ENCODE measurements at regions not wholly inside any gene's neighbourhood (a gene's known extent, or its start where the extent isn't known, plus 50 kb on each side); places are given as distances from the start of the nearest gene placed in this dataset.

DNA sequence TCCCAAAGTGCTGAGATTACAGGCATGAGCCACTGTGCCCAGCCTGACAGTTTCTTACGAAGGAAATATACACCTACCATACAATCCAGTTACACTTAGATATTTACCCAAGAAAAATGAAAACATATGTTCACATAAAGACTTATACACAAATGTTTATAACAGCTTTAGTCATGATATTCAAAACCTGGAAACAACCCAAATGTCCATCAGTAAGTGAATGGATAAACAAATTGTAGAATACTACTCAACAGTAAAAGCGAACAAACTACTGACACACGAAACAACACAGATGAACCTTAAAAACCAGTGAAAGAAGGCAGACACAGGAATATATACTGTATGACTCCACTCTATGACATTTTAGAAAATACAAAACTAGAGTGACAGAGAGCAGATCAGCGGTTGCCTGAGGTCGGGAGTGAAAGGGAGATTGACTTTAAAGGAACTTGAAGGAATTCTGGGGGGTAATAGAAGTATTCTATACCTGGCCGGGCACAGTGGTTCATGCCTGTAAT lies 83.6 kb downstream of the SPRING1 start:
- no peaks in the 10 kb centered on the region for H3K27me3 ChIP-seq (ENCODE audit: control insufficient read depth in 1 of 2, insufficient read depth in 2 of 2, low read length in 2 of 2)
- H3K9ac ChIP-seq (ENCODE audit: low read depth in 1 of 2, low read length in 2 of 2) = no peak overlapping the region
- H3K4me3 ChIP-seq (ENCODE audit: low read depth in 1 of 2, low read length in 2 of 2) = no peak overlapping the region
- peaks cover 7 to 10% of the 10 kb centered on the region in 2 donors for H3K4me1 ChIP-seq (ENCODE audit: control insufficient read depth in 1 of 2, insufficient read depth in 2 of 2, low read length in 2 of 2)
- H3K27ac ChIP-seq (ENCODE audit: low read depth, low read length) = no peak overlapping the region
- no peaks in the 10 kb centered on the region for H3K36me3 ChIP-seq (ENCODE audit: control insufficient read depth in 1 of 2, insufficient read depth in 2 of 2, low read length in 2 of 2)
- H3K9me3 ChIP-seq (ENCODE audit: control insufficient read depth in 1 of 2, low read length in 2 of 2) = no peaks in the 10 kb centered on the region

GRCh38 chr12:116651089-116651488 lies 86.8 kb downstream of the SPRING1 start:
- H3K27me3 ChIP-seq (ENCODE audit: control insufficient read depth in 1 of 2, insufficient read depth in 2 of 2, low read length in 2 of 2) = no peaks in the 10 kb centered on the region
- no peak overlapping the region for H3K4me3 ChIP-seq (ENCODE audit: low read depth in 1 of 2, low read length in 2 of 2)
- no peaks in the 10 kb centered on the region for H3K9me3 ChIP-seq (ENCODE audit: control insufficient read depth in 1 of 2, low read length in 2 of 2)
- H3K36me3 ChIP-seq (ENCODE audit: control insufficient read depth in 1 of 2, insufficient read depth in 2 of 2, low read length in 2 of 2) = no peaks in the 10 kb centered on the region
- no peak overlapping the region for H3K9ac ChIP-seq (ENCODE audit: low read depth in 1 of 2, low read length in 2 of 2)
- H3K4me1 ChIP-seq (ENCODE audit: control insufficient read depth in 1 of 2, insufficient read depth in 2 of 2, low read length in 2 of 2) = no peaks in the 10 kb centered on the region
- H3K27ac ChIP-seq (ENCODE audit: low read depth, low read length) = no peak overlapping the region

GRCh38 chr12:116650585-116651087 lies 87.2 kb downstream of the SPRING1 start:
- Histone ChIP-seq H3K36me3 (ENCODE audit: control insufficient read depth in 1 of 2, insufficient read depth in 2 of 2, low read length in 2 of 2) (no peaks in the 10 kb centered on the region), H3K9ac (ENCODE audit: low read depth in 1 of 2, low read length in 2 of 2) (no peak overlapping the region), H3K27ac (ENCODE audit: low read depth, low read length) (no peak overlapping the region), H3K27me3 (ENCODE audit: control insufficient read depth in 1 of 2, insufficient read depth in 2 of 2, low read length in 2 of 2) (peaks cover 0 to 3% of the 10 kb centered on the region in 2 donors), H3K4me1 (ENCODE audit: control insufficient read depth in 1 of 2, insufficient read depth in 2 of 2, low read length in 2 of 2) (no peaks in the 10 kb centered on the region), H3K9me3 (ENCODE audit: control insufficient read depth in 1 of 2, low read length in 2 of 2) (no peaks in the 10 kb centered on the region), H3K4me3 (ENCODE audit: low read depth in 1 of 2, low read length in 2 of 2) (no peak overlapping the region)

GRCh38 chr12:116650062-116650461 lies 87.8 kb downstream of the SPRING1 start:
- Histone ChIP-seq H3K36me3 (ENCODE audit: control insufficient read depth in 1 of 2, insufficient read depth in 2 of 2, low read length in 2 of 2) (no peaks in the 10 kb centered on the region), H3K9me3 (ENCODE audit: control insufficient read depth in 1 of 2, low read length in 2 of 2) (no peaks in the 10 kb centered on the region), H3K4me3 (ENCODE audit: low read depth in 1 of 2, low read length in 2 of 2) (no peak overlapping the region), H3K27me3 (ENCODE audit: control insufficient read depth in 1 of 2, insufficient read depth in 2 of 2, low read length in 2 of 2) (peaks cover 0 to 3% of the 10 kb centered on the region in 2 donors), H3K9ac (ENCODE audit: low read depth in 1 of 2, low read length in 2 of 2) (no peak overlapping the region), H3K27ac (ENCODE audit: low read depth, low read length) (no peak overlapping the region), H3K4me1 (ENCODE audit: control insufficient read depth in 1 of 2, insufficient read depth in 2 of 2, low read length in 2 of 2) (no peaks in the 10 kb centered on the region)

DNA sequence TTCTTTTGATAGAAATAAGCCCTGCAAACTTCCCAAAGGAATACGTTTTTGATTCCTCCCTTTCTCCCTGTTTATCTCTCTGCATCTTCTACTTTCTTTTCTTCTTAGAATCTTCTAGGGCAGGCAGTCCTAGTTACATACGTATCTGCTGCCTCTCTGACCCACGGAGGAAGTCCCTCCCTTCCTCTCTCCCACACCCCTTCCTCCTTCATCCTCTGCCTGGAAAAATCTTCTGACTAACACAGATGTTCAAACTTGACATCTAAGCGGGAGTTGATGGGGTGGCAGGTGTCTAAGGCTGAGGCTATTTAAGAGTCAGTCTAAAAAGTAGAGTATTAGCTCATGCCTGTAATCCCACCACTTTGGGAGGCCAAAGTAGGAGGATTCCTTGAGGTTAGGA lies 88.6 kb downstream of the MAP1LC3B2 start:
- Histone ChIP-seq H3K9me3 (ENCODE audit: control insufficient read depth in 1 of 2, low read length in 2 of 2) (no peaks in the 10 kb centered on the region), H3K4me3 (ENCODE audit: low read depth in 1 of 2, low read length in 2 of 2) (no peak overlapping the region), H3K4me1 (ENCODE audit: control insufficient read depth in 1 of 2, insufficient read depth in 2 of 2, low read length in 2 of 2) (no peaks in the 10 kb centered on the region), H3K9ac (ENCODE audit: low read depth in 1 of 2, low read length in 2 of 2) (no peak overlapping the region), H3K27ac (ENCODE audit: low read depth, low read length) (no peak overlapping the region), H3K27me3 (ENCODE audit: control insufficient read depth in 1 of 2, insufficient read depth in 2 of 2, low read length in 2 of 2) (peaks cover 0 to 3% of the 10 kb centered on the region in 2 donors), H3K36me3 (ENCODE audit: control insufficient read depth in 1 of 2, insufficient read depth in 2 of 2, low read length in 2 of 2) (no peaks in the 10 kb centered on the region)

- no peak overlapping the region for H3K9ac ChIP-seq (ENCODE audit: low read depth in 1 of 2, low read length in 2 of 2)
- peaks cover 0 to 3% of the 10 kb centered on the region in 2 donors for H3K27me3 ChIP-seq (ENCODE audit: control insufficient read depth in 1 of 2, insufficient read depth in 2 of 2, low read length in 2 of 2)
- no peaks in the 10 kb centered on the region for H3K4me1 ChIP-seq (ENCODE audit: control insufficient read depth in 1 of 2, insufficient read depth in 2 of 2, low read length in 2 of 2)
- H3K4me3 ChIP-seq (ENCODE audit: low read depth in 1 of 2, low read length in 2 of 2) = no peak overlapping the region
- H3K36me3 ChIP-seq (ENCODE audit: control insufficient read depth in 1 of 2, insufficient read depth in 2 of 2, low read length in 2 of 2) = no peaks in the 10 kb centered on the region
- no peaks in the 10 kb centered on the region for H3K9me3 ChIP-seq (ENCODE audit: control insufficient read depth in 1 of 2, low read length in 2 of 2)
- no peak overlapping the region for H3K27ac ChIP-seq (ENCODE audit: low read depth, low read length)
These were observed 87.7 kb downstream of the MAP1LC3B2 start for GRCh38 chr12:116646901-116647300.

GRCh38 chr12:116644806-116645205 lies 85.6 kb downstream of the MAP1LC3B2 start:
- H3K9ac ChIP-seq (ENCODE audit: low read depth in 1 of 2, low read length in 2 of 2) = no peak overlapping the region
- H3K36me3 ChIP-seq (ENCODE audit: control insufficient read depth in 1 of 2, insufficient read depth in 2 of 2, low read length in 2 of 2) = no peaks in the 10 kb centered on the region
- peaks cover under 1 to 5% of the 10 kb centered on the region in 2 donors for H3K4me1 ChIP-seq (ENCODE audit: control insufficient read depth in 1 of 2, insufficient read depth in 2 of 2, low read length in 2 of 2)
- peaks cover 0 to 3% of the 10 kb centered on the region in 2 donors for H3K27me3 ChIP-seq (ENCODE audit: control insufficient read depth in 1 of 2, insufficient read depth in 2 of 2, low read length in 2 of 2)
- no peaks in the 10 kb centered on the region for H3K9me3 ChIP-seq (ENCODE audit: control insufficient read depth in 1 of 2, low read length in 2 of 2)
- no peak overlapping the region for H3K27ac ChIP-seq (ENCODE audit: low read depth, low read length)
- H3K4me3 ChIP-seq (ENCODE audit: low read depth in 1 of 2, low read length in 2 of 2) = no peak overlapping the region

- peaks cover 7 to 13% of the 10 kb centered on the region in 2 donors for H3K4me1 ChIP-seq (ENCODE audit: control insufficient read depth in 1 of 2, insufficient read depth in 2 of 2, low read length in 2 of 2)
These were observed 83.5 kb downstream of the MAP1LC3B2 start for GRCh38 chr12:116642683-116643082.

DNA sequence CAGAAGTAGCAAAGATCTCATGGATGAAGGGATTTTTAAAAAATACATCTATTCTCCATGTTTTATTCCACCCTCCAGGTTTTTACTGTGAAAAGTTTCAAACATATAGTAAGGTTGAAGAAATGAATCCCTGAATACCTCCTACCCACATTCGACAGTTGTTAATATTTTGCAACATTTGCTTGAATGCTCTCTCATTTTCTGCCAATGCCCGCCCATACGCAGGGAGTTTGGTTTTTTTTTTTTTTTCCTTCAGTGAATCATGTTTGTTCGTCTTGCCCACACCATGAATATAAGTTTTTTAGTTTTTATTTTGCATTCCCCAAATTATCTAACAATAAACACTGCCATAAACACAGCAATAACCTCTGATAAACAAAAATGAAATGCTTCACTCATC lies 82.9 kb downstream of the MAP1LC3B2 start:
- no peaks in the 10 kb centered on the region for H3K36me3 ChIP-seq (ENCODE audit: control insufficient read depth in 1 of 2, insufficient read depth in 2 of 2, low read length in 2 of 2)
- H3K9ac ChIP-seq (ENCODE audit: low read depth in 1 of 2, low read length in 2 of 2) = no peak overlapping the region
- peaks cover 7 to 16% of the 10 kb centered on the region in 2 donors for H3K4me1 ChIP-seq (ENCODE audit: control insufficient read depth in 1 of 2, insufficient read depth in 2 of 2, low read length in 2 of 2)
- H3K4me3 ChIP-seq (ENCODE audit: low read depth in 1 of 2, low read length in 2 of 2) = no peak overlapping the region
- H3K27me3 ChIP-seq (ENCODE audit: control insufficient read depth in 1 of 2, insufficient read depth in 2 of 2, low read length in 2 of 2) = peaks cover 0 to 3% of the 10 kb centered on the region in 2 donors
- H3K27ac ChIP-seq (ENCODE audit: low read depth, low read length) = no peak overlapping the region
- no peaks in the 10 kb centered on the region for H3K9me3 ChIP-seq (ENCODE audit: control insufficient read depth in 1 of 2, low read length in 2 of 2)

More at GRCh38 chr12:116642683-116643082, 83.5 kb downstream of the MAP1LC3B2 start:
- Histone ChIP-seq H3K9ac (ENCODE audit: low read depth in 1 of 2, low read length in 2 of 2) (no peak overlapping the region), H3K4me3 (ENCODE audit: low read depth in 1 of 2, low read length in 2 of 2) (no peak overlapping the region), H3K36me3 (ENCODE audit: control insufficient read depth in 1 of 2, insufficient read depth in 2 of 2, low read length in 2 of 2) (no peaks in the 10 kb centered on the region), H3K27ac (ENCODE audit: low read depth, low read length) (no peak overlapping the region), H3K9me3 (ENCODE audit: control insufficient read depth in 1 of 2, low read length in 2 of 2) (no peaks in the 10 kb centered on the region), H3K27me3 (ENCODE audit: control insufficient read depth in 1 of 2, insufficient read depth in 2 of 2, low read length in 2 of 2) (peaks cover 0 to 3% of the 10 kb centered on the region in 2 donors)

DNA sequence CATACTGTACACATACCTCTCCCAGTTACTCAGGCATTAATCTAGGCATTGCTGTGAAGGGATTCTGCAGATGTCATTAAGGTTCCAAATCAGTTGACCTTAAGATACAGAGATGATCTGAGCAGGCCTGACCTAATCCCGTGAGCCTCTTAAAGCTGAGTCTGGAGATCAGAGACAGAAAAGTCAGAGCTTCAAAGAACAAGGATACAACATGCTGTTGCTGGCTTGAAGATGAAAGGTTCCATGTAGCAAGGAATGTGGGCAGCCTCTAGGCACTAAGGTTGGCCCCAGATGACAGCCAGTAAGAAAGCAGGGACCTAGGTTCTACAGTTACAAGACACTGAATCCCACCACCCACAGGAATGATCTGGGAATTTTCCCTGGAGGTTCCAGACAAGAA lies 81.1 kb downstream of the MAP1LC3B2 start:
- Histone ChIP-seq H3K27me3 (ENCODE audit: control insufficient read depth in 1 of 2, insufficient read depth in 2 of 2, low read length in 2 of 2) (no peaks in the 10 kb centered on the region), H3K9ac (ENCODE audit: low read depth in 1 of 2, low read length in 2 of 2) (no peak overlapping the region), H3K9me3 (ENCODE audit: control insufficient read depth in 1 of 2, low read length in 2 of 2) (no peaks in the 10 kb centered on the region), H3K27ac (ENCODE audit: low read depth, low read length) (no peak overlapping the region), H3K36me3 (ENCODE audit: control insufficient read depth in 1 of 2, insufficient read depth in 2 of 2, low read length in 2 of 2) (no peaks in the 10 kb centered on the region), H3K4me1 (ENCODE audit: control insufficient read depth in 1 of 2, insufficient read depth in 2 of 2, low read length in 2 of 2) (peaks cover 12 to 20% of the 10 kb centered on the region in 2 donors), H3K4me3 (ENCODE audit: low read depth in 1 of 2, low read length in 2 of 2) (no peak overlapping the region)
